ENCODE measurements at regions not wholly inside any gene's neighbourhood (a gene's known extent, or its start where the extent isn't known, plus 50 kb on each side); places are given as distances from the start of the nearest gene placed in this dataset.

- ChIA-PET CTCF (no interaction called here), POLR2A (no interaction called here)
- no peak for DNase-seq (ENCODE audit: low read depth, low spot score)
- no peak overlapping the region for H3K4me3 ChIP-seq (ENCODE audit: low read depth, low read length)
- TF ChIP-seq CTCF (IDR thresholded peaks at IDR 0.05; ENCODE audit: insufficient read depth, low read length, missing control alignments), result no peak
Measured at GRCh38 chr5:2254880-2255750, 372.4 kb upstream of the IRX4 start.

DNA sequence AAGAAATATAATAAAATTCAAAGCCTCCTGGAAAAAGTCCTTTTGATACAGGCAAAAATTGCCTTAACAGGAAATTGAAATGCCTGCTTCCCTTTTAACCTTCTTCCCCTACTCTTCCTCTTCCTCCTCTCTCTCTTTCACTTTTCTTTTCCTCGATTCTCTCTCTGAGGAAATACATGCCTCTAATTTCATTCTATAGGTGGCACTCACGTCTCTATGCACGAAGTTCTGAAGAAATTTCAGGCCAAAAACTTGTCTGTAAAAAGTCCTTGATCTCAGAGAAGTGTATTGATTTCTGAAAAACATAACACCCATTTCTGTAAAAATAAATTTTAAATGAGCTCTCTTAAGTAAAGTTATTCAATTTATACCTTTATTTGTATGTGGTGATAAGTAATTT, 371.7 kb upstream of the IRX4 start:
- H3K4me3 ChIP-seq (ENCODE audit: low read depth, low read length), result no peak overlapping the region
- no peak for DNase-seq (ENCODE audit: low read depth, low spot score)
- no peak for TF ChIP-seq CTCF (IDR thresholded peaks at IDR 0.05; ENCODE audit: insufficient read depth, low read length, missing control alignments)
- ChIA-PET POLR2A (no interaction called here), CTCF (no interaction called here)

DNA sequence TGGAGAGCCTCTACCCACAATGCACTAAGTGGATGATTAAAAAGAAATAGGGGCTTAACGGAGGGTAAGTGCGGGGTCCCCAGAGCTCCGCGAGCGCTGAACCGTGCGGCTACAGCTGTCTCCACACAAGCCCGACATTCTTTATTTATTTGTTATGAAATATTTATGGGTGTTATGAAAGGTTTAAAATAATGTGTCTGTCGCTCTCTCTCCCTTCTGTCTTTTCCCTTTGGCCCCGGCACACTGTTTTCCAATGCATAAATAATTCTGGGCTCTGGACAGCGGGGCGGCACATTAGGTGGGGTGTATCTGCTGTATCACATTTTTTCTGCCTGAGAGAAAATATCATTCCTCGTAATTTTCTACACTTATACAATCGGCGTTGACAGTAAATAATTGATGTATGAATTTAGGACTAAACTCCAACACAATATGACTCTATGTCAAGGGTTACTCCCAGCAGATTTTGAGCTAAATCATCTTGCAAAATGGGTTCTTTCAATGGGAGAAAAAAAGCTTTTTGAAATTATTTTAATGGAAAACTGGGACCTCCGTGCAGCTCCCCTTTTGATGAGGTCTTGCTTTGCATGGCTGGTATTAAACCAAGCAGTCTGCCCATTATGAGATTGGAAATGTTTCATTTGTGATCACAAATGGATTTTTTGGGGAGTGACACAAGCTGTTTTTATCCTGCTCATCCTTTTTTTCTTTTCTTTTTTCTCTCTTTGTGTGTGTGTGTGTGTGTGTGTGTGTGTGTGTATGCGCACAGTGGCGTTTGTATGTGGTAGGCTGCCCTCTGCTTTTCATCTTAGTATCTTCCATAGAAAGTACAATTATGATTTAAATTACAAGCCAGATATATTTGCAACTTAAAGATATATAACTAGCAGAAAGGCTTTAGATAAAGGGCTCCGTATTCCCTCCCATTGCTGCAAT, 370.6 kb upstream of the IRX4 start:
- ChIA-PET CTCF (no interaction called here), POLR2A (no interaction called here)
- no peak for DNase-seq (ENCODE audit: low read depth, low spot score)
- H3K4me3 ChIP-seq (ENCODE audit: low read depth, low read length), result no peak overlapping the region
- no peak for TF ChIP-seq CTCF (IDR thresholded peaks at IDR 0.05; ENCODE audit: insufficient read depth, low read length, missing control alignments)

DNA sequence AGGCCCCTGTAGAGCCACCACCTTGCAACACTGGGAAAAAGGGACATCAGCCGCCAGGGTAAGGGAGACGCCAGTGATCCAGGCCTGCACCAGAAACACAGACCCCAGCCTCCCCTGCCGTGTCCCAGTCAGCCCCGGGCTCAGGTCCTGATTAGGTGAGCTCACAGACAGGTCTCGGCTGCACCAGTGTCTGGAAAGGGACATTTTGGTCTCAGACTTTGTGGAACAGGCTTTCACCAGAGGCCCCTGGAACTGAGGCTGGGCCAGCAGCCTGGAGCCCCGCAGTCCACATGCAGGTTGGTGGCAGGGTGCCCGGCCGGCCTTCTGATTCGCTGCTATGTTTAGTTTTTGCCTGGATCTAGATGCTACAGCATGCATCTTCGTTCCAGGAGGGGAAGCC, 369.0 kb upstream of the IRX4 start:
- ChIA-PET CTCF (no interaction called here), POLR2A (no interaction called here)
- H3K4me3 ChIP-seq (ENCODE audit: low read depth, low read length), result no peak overlapping the region
- TF ChIP-seq CTCF (IDR thresholded peaks at IDR 0.05; ENCODE audit: insufficient read depth, low read length, missing control alignments), result no peak
- no peak for DNase-seq (ENCODE audit: low read depth, low spot score)

DNA sequence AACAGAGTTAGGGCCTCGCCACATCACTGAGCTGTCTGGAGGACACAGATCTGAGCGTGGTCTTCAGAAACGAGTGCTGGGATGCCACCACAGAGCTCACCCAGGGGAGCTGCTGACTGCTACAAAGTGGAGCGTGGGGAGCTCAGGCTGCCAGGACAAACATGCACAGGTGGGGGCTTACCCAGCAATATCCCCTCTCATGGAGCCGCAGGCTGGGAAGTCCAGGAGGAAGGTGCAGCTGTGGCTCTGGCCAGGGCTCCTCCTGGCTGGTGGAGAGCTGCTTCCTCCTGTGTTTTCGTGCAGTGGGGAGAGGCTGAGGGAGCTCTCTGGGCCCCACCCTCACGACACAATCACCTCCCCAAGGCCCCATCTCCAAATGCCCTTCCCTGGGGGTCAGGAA, 368.6 kb upstream of the IRX4 start:
- ChIA-PET CTCF (no interaction called here), POLR2A (no interaction called here)
- DNase-seq (ENCODE audit: low read depth, low spot score), result no peak
- TF ChIP-seq CTCF (IDR thresholded peaks at IDR 0.05; ENCODE audit: insufficient read depth, low read length, missing control alignments), result no peak
- no peak overlapping the region for H3K4me3 ChIP-seq (ENCODE audit: low read depth, low read length)

- TF ChIP-seq CTCF (IDR thresholded peaks at IDR 0.05; ENCODE audit: insufficient read depth, low read length, missing control alignments), result no peak
- CTCF ChIA-PET, result no interaction called here
- H3K4me3 ChIP-seq (ENCODE audit: low read depth, low read length), result no peak overlapping the region
- POLR2A ChIA-PET, result no interaction called here
- no peak for DNase-seq (ENCODE audit: low read depth, low spot score)
Measured at GRCh38 chr5:2250365-2250950, 367.7 kb upstream of the IRX4 start.
